H9 (cell line): ENCODE measurements at regions not wholly inside any gene's neighbourhood (a gene's known extent, or its start where the extent isn't known, plus 50 kb on each side); places are given as distances from the start of the nearest gene placed in this dataset.

Experiments
- DNase-seq: peaks from one replicate; pipeline ENCODE4 v3.0.0-alpha.2; 2017
- H2AFZ ChIP-seq: one replicate; pipeline ENCODE4 v1.6.1; 2013; ENCODE audit warnings: mild to moderate bottlenecking, low read length, control low read depth, moderate library complexity
- H2AK5ac ChIP-seq: 2 replicates; pipeline ENCODE4 v1.6.1; 2013; ENCODE audit warnings: low read length, control low read depth, mixed read lengths; ENCODE audit not compliant: insufficient read length
- H2BK120ac ChIP-seq: one replicate; pipeline ENCODE4 v1.6.1; 2013; ENCODE audit warnings: low read depth, mild to moderate bottlenecking, low read length, control low read depth, inconsistent platforms; ENCODE audit not compliant: poor library complexity, severe bottlenecking
- H2BK12ac ChIP-seq: 2 replicates; pipeline ENCODE4 v1.6.1; 2013; ENCODE audit warnings: low read length, control low read depth, mixed read lengths, low read depth; ENCODE audit not compliant: insufficient read length
- H2BK15ac ChIP-seq: 2 replicates; pipeline ENCODE4 v1.6.1; 2013; ENCODE audit warnings: low read depth, low read length, control low read depth
- H2BK20ac ChIP-seq: one replicate; pipeline ENCODE4 v1.6.1; 2013; ENCODE audit warnings: low read depth, mild to moderate bottlenecking, low read length, control low read depth, inconsistent platforms; ENCODE audit not compliant: poor library complexity, severe bottlenecking
- H2BK5ac ChIP-seq: 2 replicates; pipeline ENCODE4 v1.6.1; 2013; ENCODE audit warnings: low read length, control low read depth, mixed read lengths; ENCODE audit not compliant: insufficient read length
- H3K14ac ChIP-seq: 2 replicates; pipeline ENCODE4 v1.6.1; 2013; ENCODE audit warnings: low read length, control low read depth; ENCODE audit not compliant: insufficient read depth
- H3K18ac ChIP-seq: 2 replicates; pipeline ENCODE4 v1.6.1; 2013; ENCODE audit warnings: low read depth, mild to moderate bottlenecking, mixed read lengths, low read length, control low read depth; ENCODE audit not compliant: insufficient read length
- H3K23ac ChIP-seq: 2 replicates; pipeline ENCODE4 v1.6.1; 2013; ENCODE audit warnings: low read length, control low read depth, mixed read lengths, low read depth; ENCODE audit not compliant: insufficient read length
- H3K23me2 ChIP-seq: 2 replicates; pipeline ENCODE4 v1.6.1; 2013; ENCODE audit warnings: low read depth, mild to moderate bottlenecking, mixed read lengths, low read length, control low read depth; ENCODE audit not compliant: insufficient read length, poor library complexity, severe bottlenecking
- H3K27ac ChIP-seq: 2 replicates; pipeline ENCODE4 v1.5.1; 2013; ENCODE audit warnings: low read length, control low read depth, mixed read lengths, low read depth; ENCODE audit not compliant: insufficient read length
- H3K27me3 ChIP-seq: 2 replicates; pipeline ENCODE4 v1.6.1; 2013; ENCODE audit warnings: low read length, control low read depth, inconsistent platforms; ENCODE audit not compliant: insufficient read depth
- H3K4ac ChIP-seq: 2 replicates; pipeline ENCODE4 v1.6.1; 2013; ENCODE audit warnings: low read depth, mild to moderate bottlenecking, control low read depth, inconsistent platforms, low read length, moderate library complexity
- H3K4me1 ChIP-seq: 2 replicates; pipeline ENCODE4 v1.6.1; 2013; ENCODE audit warnings: low read length, control low read depth, inconsistent platforms; ENCODE audit not compliant: insufficient read depth
- H3K4me2 ChIP-seq: 2 replicates; pipeline ENCODE4 v1.6.1; 2013; ENCODE audit warnings: low read length, control low read depth, mixed read lengths; ENCODE audit not compliant: insufficient read length, insufficient read depth
- H3K56ac ChIP-seq: 2 replicates; pipeline ENCODE4 v1.6.1; 2013; ENCODE audit warnings: low read depth, mild to moderate bottlenecking, mixed read lengths, low read length, control low read depth; ENCODE audit not compliant: insufficient read length
- H3K79me1 ChIP-seq: 2 replicates; pipeline ENCODE4 v1.6.1; 2013; ENCODE audit warnings: low read depth, mild to moderate bottlenecking, moderate library complexity, low read length, control low read depth, inconsistent platforms; ENCODE audit not compliant: insufficient read depth, poor library complexity, severe bottlenecking
- H3K79me2 ChIP-seq: 2 replicates; pipeline ENCODE4 v1.6.1; 2013; ENCODE audit warnings: low read length, control low read depth, inconsistent platforms; ENCODE audit not compliant: insufficient read depth
- H3K9ac ChIP-seq: 2 replicates; pipeline ENCODE4 v1.6.1; 2013; ENCODE audit warnings: low read length, control low read depth, mixed read lengths; ENCODE audit not compliant: insufficient read length; ENCODE audit errors: extremely low read depth
- H3K9me3 ChIP-seq: one replicate; pipeline ENCODE4 v1.6.1; 2013; ENCODE audit warnings: low read depth, low read length, inconsistent platforms; ENCODE audit not compliant: control insufficient read depth
- H3T11ph ChIP-seq: one replicate; pipeline ENCODE4 v1.6.1; 2013; ENCODE audit warnings: mild to moderate bottlenecking, low read length, control low read depth, inconsistent platforms
- H4K20me1 ChIP-seq: one replicate; pipeline ENCODE4 v1.6.1; 2013; ENCODE audit not compliant: control insufficient read depth, insufficient read length, insufficient read depth
- H4K5ac ChIP-seq: 2 replicates; pipeline ENCODE4 v1.6.1; 2013; ENCODE audit warnings: low read depth, mild to moderate bottlenecking, mixed read lengths, low read length, control low read depth; ENCODE audit not compliant: insufficient read length
- H4K8ac ChIP-seq: replicated peaks from 2 replicates; pipeline ENCODE4 v1.6.1; 2013; ENCODE audit warnings: low read length, control low read depth, mixed read lengths, low read depth; ENCODE audit not compliant: insufficient read length
- H4K91ac ChIP-seq: 2 replicates; pipeline ENCODE4 v1.6.1; 2013; ENCODE audit warnings: low read depth, mild to moderate bottlenecking, moderate library complexity, mixed read lengths, low read length, control low read depth; ENCODE audit not compliant: insufficient read length
- H3K27ac Mint-ChIP-seq, 3 experiments: 2 replicates in 2 of 3; 3 replicates in 1 of 3; pipeline ENCODE4 v1.8.0; 2020 to 2021; ENCODE audit warnings: mixed read lengths in 3 of 3, mild to moderate bottlenecking in 1 of 3, moderate library complexity in 1 of 3
- H3K27me3 Mint-ChIP-seq: 2 replicates; pipeline ENCODE4 v1.8.0; 2021; ENCODE audit warnings: low read depth, mild to moderate bottlenecking, moderate library complexity, mixed read lengths
- H3K36me3 Mint-ChIP-seq, 3 experiments: 2 replicates in 2 of 3; 3 replicates in 1 of 3; pipeline ENCODE4 v1.8.0; 2020 to 2021; ENCODE audit warnings: low read depth in 3 of 3, mixed read lengths in 3 of 3; ENCODE audit not compliant: insufficient read depth in 1 of 3
- H3K4me1 Mint-ChIP-seq, 2 experiments: 2 replicates each; pipeline ENCODE4 v1.8.0; 2020; ENCODE audit warnings: mixed read lengths in 2 of 2
- H3K4me3 Mint-ChIP-seq, 2 experiments: 2 replicates in 1 of 2; 3 replicates in 1 of 2; pipeline ENCODE4 v1.8.0; 2020 to 2021; ENCODE audit warnings: mild to moderate bottlenecking in 2 of 2, mixed read lengths in 2 of 2, moderate library complexity in 1 of 2
- H3K9me3 Mint-ChIP-seq, 2 experiments: 2 replicates in 1 of 2; 3 replicates in 1 of 2; pipeline ENCODE4 v1.8.0; 2020; ENCODE audit warnings: mild to moderate bottlenecking in 2 of 2, mixed read lengths in 2 of 2, moderate library complexity in 1 of 2
- CTCF ChIP-seq: fragments of 200-600 bp; sonication (generic); conservative IDR thresholded peaks from 3 replicates; pipeline ENCODE4 v1.8.0; 2021; ENCODE audit warnings: antibody characterized with exemption, mild to moderate bottlenecking
- WGBS: extraction: QIAGEN DNeasy Blood & Tissue Kit; methylation state at CpG from one replicate; pipeline ENCODE4 v1.1.7; 2013; ENCODE audit warnings: missing lambda C conversion rate, low lambda C conversion rate, mixed read lengths; ENCODE audit not compliant: insufficient read length; ENCODE audit errors: extremely low coverage; 5-methylcytosine and 5-hydroxymethylcytosine counted together

GRCh38 chr13:74869846-74870245 is 612.1 kb downstream of the TBC1D4 start:
- no peaks in the 10 kb centered on the region for H3K4me1 ChIP-seq
- Mint-ChIP-seq H3K4me3 (no peak overlapping the region), H3K36me3 (peaks cover 0 to 14% (median 5%) of the 10 kb centered on the region in 3 experiments; a peak in 5 of 7 replicates), H3K9me3 (peaks cover 10 to 13% of the 10 kb centered on the region in 2 experiments), H3K27me3 (no peaks in the 10 kb centered on the region; the same call in 1 of the 2 replicates), H3K27ac (no peak overlapping the region), H3K4me1 (no peaks in the 10 kb centered on the region)
- H3K14ac ChIP-seq = no peak overlapping the region
- no peak overlapping the region for H3T11ph ChIP-seq
- DNase-seq = no peak
- no peak for TF ChIP-seq CTCF
- no peaks in the 10 kb centered on the region for H3K9me3 ChIP-seq
- no peak overlapping the region for H2AK5ac ChIP-seq
- H2BK120ac ChIP-seq = no peak overlapping the region
- no peak overlapping the region for H3K27ac ChIP-seq
- no CpG with 5 or more reads among the region's 2 CpGs for WGBS
- no peaks in the 10 kb centered on the region for H3K23me2 ChIP-seq
- H2BK12ac ChIP-seq = no peak overlapping the region
- no peak overlapping the region for H3K4ac ChIP-seq
- no peak overlapping the region for H3K18ac ChIP-seq
- no peak overlapping the region for H4K8ac ChIP-seq
- no peaks in the 10 kb centered on the region for H3K27me3 ChIP-seq
- H4K20me1 ChIP-seq = no peaks in the 10 kb centered on the region
- no peaks in the 10 kb centered on the region for H3K79me1 ChIP-seq
- H2BK20ac ChIP-seq = no peak overlapping the region
- no peak overlapping the region for H2BK5ac ChIP-seq
- no peaks in the 10 kb centered on the region for H3K79me2 ChIP-seq
- no peak overlapping the region for H4K5ac ChIP-seq
- no peak overlapping the region for H2BK15ac ChIP-seq
- H2AFZ ChIP-seq = no peak overlapping the region
- H3K56ac ChIP-seq = no peak overlapping the region
- no peak overlapping the region for H4K91ac ChIP-seq
- no peak overlapping the region for H3K9ac ChIP-seq
- no peak overlapping the region for H3K4me2 ChIP-seq
- H3K23ac ChIP-seq = no peak overlapping the region
